ENCODE measurements at regions not wholly inside any gene's neighbourhood (a gene's known extent, or its start where the extent isn't known, plus 50 kb on each side); places are given as distances from the start of the nearest gene placed in this dataset.

DNA sequence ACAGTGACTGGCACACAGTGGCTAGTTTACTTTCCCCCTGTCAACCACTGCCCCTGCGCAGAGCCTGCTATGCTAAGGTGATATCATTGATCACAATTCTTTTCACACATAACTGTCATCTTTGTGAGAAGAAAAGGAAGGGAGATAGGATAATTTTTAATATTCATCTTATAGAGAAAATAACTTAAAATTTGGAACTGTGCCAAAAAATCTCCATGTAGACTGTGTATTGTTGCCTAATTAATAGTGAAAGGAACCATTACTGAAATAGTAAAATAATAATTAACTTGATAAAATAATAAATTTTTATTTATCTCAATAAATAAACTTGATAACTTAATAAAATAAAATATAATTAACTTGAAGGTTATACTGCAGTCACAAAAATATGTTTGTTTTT, 1069.4 kb downstream of the C4orf33 start:
- DNase-seq (ENCODE audit: low read depth in 3 of 3): no peak

DNA sequence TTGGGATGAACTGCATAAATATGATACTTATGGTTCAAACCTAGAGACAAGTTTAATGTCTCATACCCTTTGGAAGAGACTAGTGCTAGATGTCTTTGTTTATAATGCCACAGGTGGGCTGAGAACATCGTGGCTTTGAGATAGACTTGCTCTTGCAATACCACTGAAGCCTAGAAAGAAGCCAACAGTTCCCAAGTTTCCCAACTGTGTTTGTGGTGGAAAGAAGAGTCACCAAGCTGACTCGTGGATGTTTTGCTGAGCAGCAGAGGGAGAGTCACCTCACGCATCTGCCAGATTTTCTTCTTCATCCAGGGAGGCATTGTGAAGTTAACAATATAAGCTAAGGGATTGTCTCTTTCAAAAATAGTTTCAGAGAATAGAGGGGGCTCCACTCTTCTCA, 1076.2 kb downstream of the C4orf33 start:
- no peak for DNase-seq (ENCODE audit: low read depth in 3 of 3)

DNA sequence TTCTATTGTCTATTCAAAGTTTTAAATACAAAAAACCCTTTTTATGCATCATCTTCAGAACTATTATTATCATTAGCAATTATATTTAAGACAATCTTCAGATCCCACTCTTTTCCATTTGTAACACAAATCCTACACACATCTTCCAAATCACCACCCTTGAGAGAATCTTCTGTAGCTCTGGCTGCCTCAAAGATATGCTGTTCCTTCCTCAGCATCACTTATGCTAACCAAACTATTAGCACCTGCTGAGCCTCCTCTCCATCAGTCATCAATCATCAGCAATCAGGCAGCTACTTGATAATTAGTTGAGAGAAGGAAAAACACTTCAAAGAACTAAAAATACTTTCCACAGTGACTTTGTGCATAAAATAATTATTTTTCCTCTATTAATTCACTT, 1082.2 kb downstream of the C4orf33 start:
- no peak for DNase-seq (ENCODE audit: low read depth in 3 of 3)

DNA sequence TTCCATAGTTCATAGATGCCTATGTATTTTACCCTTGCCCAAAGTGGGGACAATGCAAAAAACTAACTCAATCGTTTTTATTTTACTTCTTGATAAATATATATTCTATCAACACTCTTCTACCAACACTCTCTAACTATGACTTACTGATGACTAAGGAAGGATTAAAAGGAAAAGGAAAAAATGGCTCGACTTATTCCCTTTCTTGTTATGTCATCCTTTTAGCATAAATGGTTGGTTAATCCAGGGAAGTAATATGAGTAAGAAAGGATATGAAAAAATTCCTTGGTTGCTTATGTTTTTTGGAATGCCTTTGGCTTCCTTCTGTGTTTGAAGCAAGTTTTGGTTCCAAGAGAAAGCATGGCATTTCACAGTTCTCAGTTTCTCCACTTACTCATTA, 1087.1 kb downstream of the C4orf33 start:
- DNase-seq (ENCODE audit: low read depth in 3 of 3): no peak

DNA sequence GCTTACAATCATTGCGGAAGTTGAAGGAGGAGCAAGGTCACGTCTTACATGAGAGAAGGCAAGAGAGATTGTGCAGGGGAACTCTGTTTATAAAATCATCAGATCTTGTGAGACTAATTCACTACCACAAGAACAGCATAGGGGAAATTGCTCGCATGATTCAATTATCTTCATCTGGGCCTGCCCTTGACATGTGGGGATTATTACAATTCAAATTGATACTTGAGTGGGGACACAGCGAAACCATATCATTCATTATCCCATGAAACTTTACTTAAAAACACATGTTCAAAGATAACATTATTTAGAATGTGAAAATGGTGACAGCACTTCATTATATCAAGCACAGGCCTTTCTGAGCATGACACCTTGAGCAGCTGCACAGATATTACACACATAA, 1087.8 kb downstream of the C4orf33 start:
- no peak for DNase-seq (ENCODE audit: low read depth in 3 of 3)

DNA sequence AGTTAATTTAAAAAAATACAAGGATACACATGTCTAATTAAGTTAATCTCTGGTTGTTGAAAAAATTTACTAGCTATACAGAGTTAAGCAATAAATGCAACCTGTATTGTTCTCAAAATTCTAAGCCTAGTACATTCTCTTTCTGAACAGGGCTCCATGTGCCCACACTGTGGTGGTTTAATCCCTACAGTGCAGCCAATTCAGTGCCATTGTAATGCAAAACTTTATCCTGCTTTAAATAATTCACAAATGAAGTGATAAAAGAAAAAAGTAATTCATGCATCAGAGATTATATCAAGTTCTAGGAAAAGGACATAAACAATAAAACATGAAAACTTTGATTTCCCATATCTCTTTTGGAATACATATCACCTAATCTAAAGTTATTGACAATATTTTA, 1089.2 kb downstream of the C4orf33 start:
- no peak for DNase-seq (ENCODE audit: low read depth in 3 of 3)

DNA sequence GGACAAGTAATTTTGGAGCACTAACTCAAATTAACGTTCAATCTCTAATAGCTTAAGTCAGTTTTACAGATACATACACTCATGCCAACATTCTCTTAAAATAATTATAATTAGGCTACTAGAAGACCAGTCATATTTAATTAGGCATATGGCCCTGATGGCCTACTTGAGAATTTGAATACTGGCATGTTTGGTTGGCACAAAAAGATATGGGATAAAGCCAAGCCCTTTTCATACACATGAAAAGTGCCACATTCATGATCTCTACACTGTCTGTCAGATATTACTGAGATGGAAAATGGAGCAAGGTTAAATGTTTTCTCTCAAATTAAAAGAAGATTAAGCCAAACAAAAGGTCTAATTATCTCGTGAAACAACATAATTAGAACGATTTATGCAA, 1091.0 kb downstream of the C4orf33 start:
- no peak for DNase-seq (ENCODE audit: low read depth in 3 of 3)

DNA sequence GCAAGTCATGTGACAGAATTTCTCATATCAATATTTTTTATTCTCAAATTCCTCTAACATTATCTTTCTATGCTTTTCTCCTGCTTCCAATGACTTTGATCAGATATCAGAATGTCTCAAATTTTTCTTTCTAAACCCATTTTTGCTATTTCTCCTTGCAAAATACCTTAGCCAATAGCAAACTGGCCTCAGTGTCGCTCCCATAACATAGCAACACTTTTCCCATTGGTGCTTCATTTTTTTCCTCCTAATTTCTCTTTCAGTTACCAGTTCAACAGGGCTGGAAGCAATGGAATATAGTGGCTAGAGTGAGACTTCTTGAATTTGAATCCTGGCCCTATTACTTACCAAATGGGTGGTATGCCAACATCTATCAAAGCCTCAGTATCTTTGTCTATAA, 1091.6 kb downstream of the C4orf33 start:
- DNase-seq (ENCODE audit: low read depth in 3 of 3): no peak

DNA sequence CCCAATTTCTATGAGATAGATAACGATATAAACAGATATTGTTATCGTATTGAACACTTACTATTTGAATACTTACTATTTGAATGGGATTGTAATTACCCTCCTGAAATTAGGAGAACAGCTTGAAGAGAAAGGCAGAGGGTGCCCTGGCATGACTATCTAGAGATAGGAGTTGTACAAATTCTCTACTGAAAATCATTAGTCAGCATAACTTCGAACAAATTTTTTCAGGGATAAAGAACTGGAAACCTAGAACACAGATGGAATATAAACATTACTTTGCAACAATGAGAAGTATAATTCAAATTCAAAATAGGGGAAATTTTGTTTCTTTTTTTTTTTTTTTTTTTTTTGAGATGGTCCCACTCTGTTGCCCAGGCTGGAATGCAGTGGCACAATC, 1096.8 kb downstream of the C4orf33 start:
- DNase-seq (ENCODE audit: low read depth in 3 of 3): no peak

DNA sequence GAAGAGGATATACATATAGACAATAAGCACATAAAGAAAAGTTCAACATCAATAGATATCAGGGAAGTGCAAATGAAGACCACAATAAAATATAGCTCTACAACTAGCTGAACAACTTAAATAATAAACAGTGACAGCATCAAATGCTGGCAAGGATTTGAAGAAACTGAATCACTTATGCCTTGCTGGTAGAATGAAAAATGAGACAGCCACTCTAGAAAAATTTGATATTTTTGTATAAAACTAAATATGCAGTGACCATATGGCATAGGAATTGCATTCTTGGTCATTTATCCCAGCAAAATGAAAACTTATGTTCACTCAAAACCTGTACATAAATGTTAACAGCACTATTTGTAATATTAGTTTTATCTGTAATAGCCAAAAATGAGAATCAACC, 1102.0 kb downstream of the C4orf33 start:
- no peak for DNase-seq (ENCODE audit: low read depth in 3 of 3)

DNA sequence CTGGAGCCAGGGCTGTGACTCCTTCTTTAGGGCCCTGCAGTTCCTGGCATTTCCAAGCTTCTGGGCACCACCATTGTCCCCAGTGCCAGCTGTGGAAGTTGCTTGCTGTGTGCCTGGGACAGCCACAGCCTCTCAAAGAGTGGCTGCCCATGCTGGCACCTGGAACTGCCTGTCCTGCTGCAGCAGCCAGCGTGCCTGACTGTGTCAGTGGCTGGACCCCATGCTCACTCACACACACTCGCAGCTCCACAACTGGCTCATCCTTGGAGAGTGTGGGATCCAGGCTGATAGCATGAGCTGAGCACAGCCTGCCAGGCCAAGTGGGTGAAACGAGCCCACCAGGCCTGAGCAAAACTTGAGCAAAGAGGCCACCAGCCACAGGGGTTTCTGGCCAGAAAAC, 1107.6 kb downstream of the C4orf33 start:
- no peak for DNase-seq (ENCODE audit: low read depth in 3 of 3)

DNA sequence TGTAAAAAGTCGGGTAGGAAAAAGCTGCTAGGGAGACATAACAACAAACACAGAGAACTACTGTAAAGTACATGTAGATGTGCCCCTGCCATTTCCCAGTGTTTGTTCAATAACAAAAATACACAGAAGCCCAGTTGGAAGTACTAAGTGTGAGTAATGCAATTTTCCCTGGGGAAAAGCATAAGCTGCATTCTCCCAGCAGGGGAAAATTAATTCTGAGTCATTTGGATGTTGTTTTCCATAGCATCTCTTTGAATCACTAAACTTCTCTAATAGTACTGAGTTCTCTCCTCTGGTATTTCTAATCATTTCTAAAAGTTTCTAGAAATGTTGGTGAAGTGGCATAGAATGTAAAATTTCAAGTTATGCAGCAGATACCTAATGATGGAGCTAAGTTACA, 1114.9 kb downstream of the C4orf33 start:
- DNase-seq (ENCODE audit: low read depth in 3 of 3): no peak

DNA sequence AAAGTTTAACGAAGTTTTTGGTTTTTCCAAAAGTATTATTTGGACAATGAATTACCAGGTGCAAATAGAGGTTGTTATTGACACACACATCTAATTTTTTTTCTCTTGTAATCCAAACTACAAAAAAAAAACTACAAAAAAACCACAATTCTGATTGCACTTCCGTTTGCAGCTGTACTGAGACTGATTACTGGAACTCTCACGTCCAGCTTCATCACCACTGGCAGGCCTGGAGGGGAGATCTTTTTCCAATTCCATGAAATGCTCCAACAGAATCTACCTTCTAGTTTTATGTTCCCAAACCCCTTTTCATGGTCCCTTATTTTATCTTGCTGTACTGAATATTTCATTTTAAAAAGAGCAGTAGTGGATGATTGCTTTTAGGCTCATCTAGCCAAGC, 1118.3 kb downstream of the C4orf33 start:
- DNase-seq (ENCODE audit: low read depth in 3 of 3): no peak

DNA sequence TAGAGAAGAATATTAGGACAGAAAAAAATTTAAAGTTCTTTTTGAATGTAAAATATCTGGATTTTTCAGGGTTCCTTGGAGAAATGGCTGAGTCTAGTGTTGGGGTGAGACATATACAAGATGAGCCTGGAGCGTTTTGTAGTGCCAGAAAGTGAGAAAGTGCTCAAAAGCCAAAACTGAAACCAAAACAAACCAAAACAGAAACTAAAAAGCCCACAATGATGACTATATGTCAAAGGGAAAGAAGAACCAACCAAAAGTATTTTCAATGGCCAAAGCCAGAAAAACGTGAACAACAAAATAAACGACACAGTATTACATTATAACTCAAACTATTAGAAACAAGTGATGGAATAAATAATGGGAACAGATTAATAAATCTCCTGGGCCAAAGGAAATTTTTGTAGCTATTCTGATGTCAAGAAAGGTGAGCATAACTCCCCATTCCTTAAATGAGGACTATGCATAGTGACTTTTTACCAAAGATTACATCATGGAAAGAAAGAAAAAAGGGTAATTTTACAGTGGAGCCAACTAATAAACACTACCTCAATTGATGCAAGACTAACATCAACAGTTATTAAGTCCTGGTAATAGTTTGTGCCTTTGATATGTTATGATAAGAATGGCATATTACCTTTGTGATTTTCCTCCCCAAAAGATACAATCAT, 1137.6 kb downstream of the C4orf33 start:
- DNase-seq (ENCODE audit: low read depth in 3 of 3): no peak

DNA sequence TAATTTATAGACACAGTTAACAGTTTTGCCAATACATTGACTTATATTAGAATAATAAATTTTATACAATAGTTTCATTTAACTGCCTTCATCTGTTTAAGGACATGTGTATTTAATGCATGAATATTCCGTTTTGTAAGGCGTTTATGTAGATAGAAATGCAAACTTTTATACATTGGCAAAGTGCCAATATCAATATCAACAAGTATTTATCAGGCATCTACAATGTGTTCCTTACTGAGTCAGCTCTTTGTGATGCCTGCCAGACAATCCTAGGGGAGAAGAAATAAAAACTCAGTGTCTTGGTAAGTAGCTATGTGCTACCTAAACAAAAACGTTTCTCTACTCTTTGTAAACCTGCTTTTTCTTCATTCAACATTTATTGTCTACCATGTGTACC, 1142.2 kb downstream of the C4orf33 start:
- no peak for DNase-seq (ENCODE audit: low read depth in 3 of 3)

DNA sequence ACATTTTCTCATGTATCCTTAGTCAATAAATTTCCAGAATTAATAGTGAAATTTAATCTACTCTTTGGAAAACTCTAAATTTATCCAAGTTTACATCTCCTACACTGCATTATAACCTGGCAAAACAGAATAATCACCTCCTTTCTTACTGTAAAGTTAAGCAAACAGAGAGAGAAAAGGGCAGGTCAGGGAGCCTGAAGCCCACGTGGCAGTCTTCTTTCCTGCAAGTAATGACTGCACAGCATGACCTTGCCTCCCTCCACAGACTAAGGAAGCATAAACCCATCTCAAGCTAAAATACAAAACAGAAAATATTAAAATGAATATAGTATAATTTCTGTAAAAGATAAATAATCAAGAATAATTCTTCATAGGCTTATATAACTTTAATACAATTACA, 1153.0 kb downstream of the C4orf33 start:
- no peak for DNase-seq (ENCODE audit: low read depth in 3 of 3)

DNA sequence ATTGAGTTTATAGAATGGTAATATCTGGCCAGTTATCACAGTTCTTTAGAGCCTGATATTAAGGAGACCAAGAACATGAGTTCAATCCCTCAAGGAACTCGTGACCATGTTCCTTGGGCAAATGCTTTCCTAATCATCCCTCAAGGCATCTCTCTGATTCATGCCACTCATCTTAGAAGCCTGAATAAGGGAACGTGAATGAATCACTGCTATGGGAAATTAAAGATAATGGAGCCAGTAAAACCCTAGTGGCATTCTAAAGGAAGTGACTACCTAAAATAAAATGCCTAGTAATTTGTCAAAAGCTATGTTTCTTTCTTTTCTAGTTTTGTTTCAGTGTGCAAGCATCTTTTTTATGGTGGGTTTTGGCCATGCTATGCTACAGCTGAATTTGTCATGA, 1161.3 kb downstream of the C4orf33 start:
- no peak for DNase-seq (ENCODE audit: low read depth in 3 of 3)

DNA sequence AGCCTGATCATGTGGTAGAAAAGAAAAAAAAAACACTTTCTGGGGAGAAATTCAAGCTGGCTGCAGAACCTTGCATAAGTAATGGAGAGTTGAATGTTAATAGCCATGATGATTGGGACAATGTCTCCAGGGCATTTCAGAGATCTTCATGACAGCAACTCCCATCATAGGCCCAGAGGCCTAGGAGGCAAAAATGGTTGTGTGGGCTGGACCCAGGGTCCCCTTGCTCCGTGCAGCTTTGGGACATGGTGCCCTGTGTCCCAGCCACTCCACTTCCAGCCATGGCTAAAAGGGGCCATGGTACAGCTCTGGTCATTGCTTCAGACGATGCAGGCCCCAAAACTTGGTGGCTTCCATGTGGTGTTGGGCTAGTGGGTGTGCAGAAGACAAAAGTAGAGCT, 1170.9 kb downstream of the C4orf33 start:
- no peak for DNase-seq (ENCODE audit: low read depth in 3 of 3)

DNA sequence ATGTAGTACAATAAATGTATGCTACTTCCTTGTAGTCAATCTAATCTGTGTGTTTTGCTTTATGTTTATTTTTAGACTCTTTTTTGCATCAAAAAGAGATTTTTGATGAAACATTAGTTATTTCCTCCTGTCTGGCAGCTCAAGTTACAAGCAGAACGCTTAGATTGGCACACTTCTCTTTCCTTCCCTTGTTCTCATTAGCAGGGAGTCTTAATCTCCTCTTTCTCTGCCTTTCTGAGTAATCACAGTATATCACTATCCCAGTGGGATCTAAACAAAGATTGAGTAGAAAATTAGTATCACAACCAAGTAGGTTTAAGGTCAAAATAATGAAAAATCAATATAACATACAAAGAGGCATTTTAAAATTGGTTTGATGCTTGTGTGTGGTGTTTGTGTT, 1192.6 kb downstream of the C4orf33 start:
- DNase-seq (ENCODE audit: low read depth in 3 of 3): no peak

DNA sequence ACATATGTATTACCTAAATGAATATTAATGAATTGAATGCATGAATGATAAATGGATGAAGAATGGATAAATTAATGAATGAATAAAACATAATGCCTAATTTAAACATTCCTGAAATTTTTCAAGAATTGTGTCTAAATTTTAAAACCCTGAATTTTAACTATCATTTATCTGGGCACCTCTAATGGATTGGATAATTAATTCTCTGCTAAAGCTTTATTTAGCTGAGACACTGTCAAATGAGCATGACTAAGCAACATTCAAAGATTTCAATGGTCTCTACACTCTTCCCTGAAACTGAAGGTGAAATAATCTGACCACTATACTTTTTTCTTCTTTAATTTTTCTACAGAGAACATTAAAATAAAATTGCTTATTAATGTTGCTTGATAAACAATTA, 1197.7 kb downstream of the C4orf33 start:
- DNase-seq (ENCODE audit: low read depth in 3 of 3): no peak

DNA sequence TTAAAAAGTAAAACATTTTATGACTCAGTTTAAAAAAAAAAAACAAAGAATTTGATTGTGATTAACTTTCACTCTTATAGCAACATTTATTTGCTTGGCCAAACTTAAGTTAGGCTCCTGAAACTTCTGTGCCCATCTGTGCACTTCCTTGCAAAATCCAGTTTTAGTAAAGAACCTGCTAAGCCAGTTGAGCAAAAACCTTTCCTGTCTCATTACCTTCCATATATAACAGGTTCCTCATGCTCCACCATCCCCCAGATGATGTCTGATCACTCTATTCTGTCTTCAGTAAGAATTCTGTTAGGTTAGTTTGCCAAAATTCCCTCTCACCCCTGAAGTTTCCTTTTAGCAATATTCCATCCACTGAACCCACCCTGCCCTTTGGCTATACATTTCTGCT, 1200.5 kb downstream of the C4orf33 start:
- no peak for DNase-seq (ENCODE audit: low read depth in 3 of 3)

DNA sequence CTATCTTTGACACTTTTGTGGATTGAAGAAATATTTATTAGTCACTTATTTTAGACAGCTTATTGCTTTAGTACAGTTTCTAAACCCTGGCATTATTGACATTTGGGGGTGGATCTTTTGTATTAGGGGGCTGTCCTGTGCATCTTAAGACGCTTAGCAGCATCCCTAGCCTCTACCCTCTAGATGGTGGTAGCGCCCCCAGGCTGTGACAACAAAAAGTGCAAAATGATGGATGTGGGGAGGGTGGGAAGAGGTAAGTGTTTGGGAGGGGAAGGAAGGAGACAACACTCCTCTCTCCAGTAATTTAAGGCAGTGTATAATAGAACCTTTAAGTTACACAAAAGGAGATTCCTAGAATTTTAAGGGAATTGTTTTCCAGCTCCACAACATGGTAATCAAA, 1210.6 kb downstream of the C4orf33 start:
- no peak for DNase-seq (ENCODE audit: low read depth in 3 of 3)

DNA sequence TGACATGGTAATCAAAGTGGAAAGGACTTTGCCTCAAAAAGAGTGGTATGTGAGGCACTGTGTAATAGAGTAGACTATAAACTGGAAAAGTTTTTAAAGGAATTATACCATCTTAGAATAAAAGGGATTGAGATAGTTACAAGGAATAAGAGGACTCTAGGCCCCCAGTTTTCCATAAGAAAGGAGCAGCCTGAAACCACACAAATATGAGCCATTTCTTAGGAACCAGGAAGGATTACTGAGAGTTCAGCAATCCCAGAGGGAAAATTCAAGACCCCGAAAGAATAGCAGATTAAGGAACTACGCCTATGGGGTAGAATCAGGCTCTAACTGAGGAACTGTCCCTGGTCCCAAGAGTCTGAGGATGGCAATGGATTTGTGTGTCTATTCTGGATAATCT, 1213.3 kb downstream of the C4orf33 start:
- no peak for DNase-seq (ENCODE audit: low read depth in 3 of 3)

DNA sequence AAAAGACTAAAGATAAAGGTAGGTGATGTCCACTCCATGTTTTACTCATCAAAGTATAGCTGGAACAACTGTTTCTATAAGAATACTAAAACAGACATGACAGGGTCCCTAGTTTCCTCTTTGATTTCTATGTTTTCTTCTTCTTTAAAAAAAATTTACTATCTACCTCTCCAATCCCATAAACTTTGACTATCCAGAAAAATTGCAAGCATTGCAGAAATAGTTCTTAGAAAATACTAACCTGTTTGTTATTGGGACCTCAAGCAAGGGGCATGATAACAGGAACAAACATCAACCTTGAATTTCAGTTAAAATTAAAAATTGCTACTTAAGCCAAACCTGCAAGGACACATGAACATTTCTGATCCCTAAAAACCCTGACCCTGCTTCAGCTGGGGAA, 1226.5 kb downstream of the C4orf33 start:
- no peak for DNase-seq (ENCODE audit: low read depth in 3 of 3)

DNA sequence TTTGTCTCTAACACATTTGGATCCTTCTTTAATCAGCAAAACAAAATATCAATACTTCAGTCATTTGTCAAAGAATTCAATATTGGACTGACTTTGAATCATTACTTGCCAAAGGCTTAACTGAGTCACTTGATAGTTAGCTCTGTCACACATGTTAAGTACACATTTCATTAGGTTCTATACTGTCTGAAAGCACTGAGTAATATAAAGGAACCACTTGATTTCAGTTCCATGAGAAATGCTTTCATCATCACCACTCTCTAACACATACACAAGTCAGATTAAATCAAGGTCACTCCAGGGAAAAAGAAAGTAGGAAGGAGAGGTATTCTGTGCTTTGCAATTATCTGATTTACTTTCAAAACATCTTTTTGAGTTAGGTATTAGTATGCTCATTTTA, 1233.1 kb downstream of the C4orf33 start:
- no peak for DNase-seq (ENCODE audit: low read depth in 3 of 3)

All from stimulated activated CD4-positive, alpha-beta T cell treated with anti-CD3 and anti-CD28 coated beads, TNF-alpha, amount 100 ng/mL, for 24 hours (primary cell).